HepG2 (cell line): ENCODE measurements at regions not wholly inside any gene's neighbourhood (a gene's known extent, or its start where the extent isn't known, plus 50 kb on each side); places are given as distances from the start of the nearest gene placed in this dataset.
A peak's percentile ranks its signal among the peaks of the same experiment; 100 is the strongest.

Experiments
- ATAC-seq: fragments of 200-7000 bp; cut with Tn5 transposase; 3 replicates; pipeline ENCODE4 v1.9.1; 2020; ENCODE audit warnings: mild to moderate bottlenecking, moderate library complexity
- BruUV-seq: library from RNA; stranded (reverse); fragments of 400-500 nt; replicated peaks from 2 replicates; lab custom pipeline; 2021; lab: Mats Ljungman, UMichigan
- CTCF ChIA-PET: fragments of 300-600 bp; formaldehyde crosslinking; extraction: SDS; loops from one replicate; lab custom pipeline; 2021; ENCODE audit warnings: low total read pairs, inconsistent platforms, low intra/inter-chr PET ratio; lab: Yijun Ruan, JAX
- POLR2A ChIA-PET: fragments of 350-600 bp; sonication (Branson Sonifier 250); formaldehyde crosslinking; loops from one replicate; lab custom pipeline; 2020; ENCODE audit warnings: antibody characterized with exemption, inconsistent platforms; lab: Yijun Ruan, JAX
- DNase-seq: peaks from one replicate; pipeline ENCODE4 v3.0.0-alpha.2; 2015; ENCODE audit warnings: low spot score
- FAIRE-seq: peaks from 3 replicates; lab custom pipeline; 2011; peaks lifted over from hg19 to GRCh38; lab: Jason Lieb, UNC
- H2AFZ ChIP-seq: one replicate; pipeline ENCODE4 v1.6.1; 2011; ENCODE audit warnings: low read length, inconsistent platforms
- H3K27ac ChIP-seq: fragments of 300-600 bp; 3 replicates; pipeline ENCODE4 v1.8.0; 2011; ENCODE audit warnings: mixed run types, mild to moderate bottlenecking, mixed read lengths, low read length, inconsistent platforms; ENCODE audit not compliant: insufficient read depth; ENCODE audit errors: extremely low read length
- H3K27me3 ChIP-seq, 2 experiments: fragments of 200-600 bp in 1 of 2; 2 replicates in 1 of 2; 3 replicates in 1 of 2; pipeline versions ENCODE4 v1.6.0 to v1.8.0; 2011; ENCODE audit warnings: low read length in 2 of 2, mild to moderate bottlenecking in 2 of 2, moderate library complexity in 2 of 2, inconsistent platforms in 1 of 2; ENCODE audit not compliant: insufficient read depth in 2 of 2, control insufficient read depth in 1 of 2
- H3K36me3 ChIP-seq, 2 experiments: fragments of 200-600 bp in 1 of 2; replicated peaks in 1 of 2; 2 replicates in 1 of 2; 3 replicates in 1 of 2; pipeline versions ENCODE4 v1.5.1 to v1.8.0; 2011; ENCODE audit warnings: low read length in 2 of 2, inconsistent platforms in 1 of 2; ENCODE audit not compliant: insufficient read depth in 2 of 2, control insufficient read depth in 1 of 2
- H3K4me1 ChIP-seq: 2 replicates; pipeline ENCODE4 v1.5.1; 2012; ENCODE audit warnings: low read length, inconsistent platforms; ENCODE audit not compliant: insufficient read depth
- H3K4me2 ChIP-seq: 2 replicates; pipeline ENCODE4 v1.6.0; 2011; ENCODE audit warnings: low read depth, low read length, inconsistent platforms
- H3K4me3 ChIP-seq, 3 experiments: fragments of 200-600 bp in 1 of 3; sonication (generic), shearing (Covaris generic) in 1 of 3; replicated peaks in 1 of 3; 2 replicates each; pipeline ENCODE4 v1.5.1; 2011 to 2016; ENCODE audit warnings: low read length in 3 of 3, inconsistent platforms in 2 of 3, low read depth in 2 of 3, mild to moderate bottlenecking in 2 of 3, control low read depth in 1 of 3, mixed read lengths in 1 of 3; ENCODE audit not compliant: insufficient read depth in 1 of 3
- H3K79me2 ChIP-seq: one replicate; pipeline ENCODE4 v1.6.1; 2011; ENCODE audit warnings: low read length, inconsistent platforms; ENCODE audit not compliant: insufficient read depth
- H3K9ac ChIP-seq: 2 replicates; pipeline ENCODE4 v1.6.0; 2011; ENCODE audit warnings: mild to moderate bottlenecking, low read depth, low read length, inconsistent platforms; ENCODE audit not compliant: insufficient read depth
- H3K9me3 ChIP-seq: 2 replicates; pipeline ENCODE4 v1.5.1; 2012; ENCODE audit warnings: mild to moderate bottlenecking, low read length
- H4K20me1 ChIP-seq: 2 replicates; pipeline ENCODE4 v1.6.0; 2011; ENCODE audit warnings: inconsistent platforms, mild to moderate bottlenecking, low read length, moderate library complexity; ENCODE audit not compliant: insufficient read depth
- CBX5 ChIP-seq: sonication (generic); formaldehyde crosslinking; IDR thresholded peaks from 2 replicates; pipeline ENCODE4 v1.4.0; 2020; ENCODE audit warnings: missing genetic modification reagents, borderline replicate concordance
- CTCF ChIP-seq: sonication (generic); formaldehyde crosslinking; IDR thresholded peaks from 2 replicates; pipeline ENCODE4 v1.5.0; 2020; ENCODE audit warnings: mild to moderate bottlenecking, missing genetic modification reagents, moderate library complexity
- HMGXB3 ChIP-seq: sonication (generic); formaldehyde crosslinking; IDR thresholded peaks from 2 replicates; pipeline ENCODE4 v1.4.0; 2020; ENCODE audit warnings: missing genetic modification reagents, borderline replicate concordance
- PLRG1 ChIP-seq: fragments of 450-650 bp; conservative IDR thresholded peaks from 2 replicates; pipeline ENCODE4 v1.6.1; 2016
- RAD21 ChIP-seq: fragments of 450-650 bp; formaldehyde crosslinking; IDR thresholded peaks from 2 replicates; pipeline ENCODE4 v1.5.0; 2020; ENCODE audit warnings: mild to moderate bottlenecking
- SNAPC4 ChIP-seq: sonication (generic); formaldehyde crosslinking; IDR thresholded peaks from 2 replicates; pipeline ENCODE4 v1.4.0; 2020; ENCODE audit warnings: mild to moderate bottlenecking, missing genetic modification reagents
- STAG1 ChIP-seq: sonication (generic); formaldehyde crosslinking; IDR thresholded peaks from 2 replicates; pipeline ENCODE4 v1.4.0; 2020; ENCODE audit warnings: missing genetic modification reagents
- TOPORS ChIP-seq: sonication (generic); formaldehyde crosslinking; IDR thresholded peaks from 2 replicates; pipeline ENCODE4 v1.8.0; 2023; ENCODE audit warnings: mild to moderate bottlenecking, missing genetic modification reagents
- ZNF280D ChIP-seq: sonication (generic); formaldehyde crosslinking; IDR thresholded peaks from 2 replicates; pipeline ENCODE4 v1.5.1; 2020; ENCODE audit warnings: mild to moderate bottlenecking, missing genetic modification reagents
- WGBS: methylation state at CpG from one replicate; pipeline ENCODE4 v1.1.6; 2017; ENCODE audit warnings: low lambda C conversion rate; 5-methylcytosine and 5-hydroxymethylcytosine counted together
- in situ Hi-C: cut with HindIII; loops from 2 replicates; pipeline ENCODE4 v1.10.0; 2017; ENCODE audit warnings: low pct_unique_long_range_greater_than_20kb; ENCODE audit not compliant: extremely low pct_ligation_motif_present
- intact Hi-C: fragments of 100-400 bp; cut with micrococcal nuclease; formaldehyde crosslinking; loops from one replicate; pipeline ENCODE4 v1.10.0; 2022; ENCODE audit not compliant: unreplicated experiment

- Histone ChIP-seq H2AFZ (no peak overlapping the region), H4K20me1 (no peaks in the 10 kb centered on the region), H3K9ac (no peak overlapping the region), H3K9me3 (peaks cover 31% of the 10 kb centered on the region), H3K4me2 (no peak overlapping the region), H3K4me3 (no peak overlapping the region), H3K36me3 (no peaks in the 10 kb centered on the region), H3K79me2 (no peaks in the 10 kb centered on the region), H3K4me1 (no peaks in the 10 kb centered on the region), H3K27me3 (no peaks in the 10 kb centered on the region), H3K27ac (no peak overlapping the region)
- ChIA-PET CTCF (interaction anchor here (0.7 to 1.4 kb wide), 2 partner anchors 804 to 1311 kb away, joined by 3 to 5 read pairs; no protein-coding TSS in a partner anchor), POLR2A (no interaction called here)
- peak; percentile 43; the same call in 2 of the 3 replicates for ATAC-seq
- FAIRE-seq = peak; percentile 23
- intact Hi-C loops = loop anchor here (2.0 kb wide), 2 partner anchors 677 to 1311 kb away; no protein-coding TSS in a partner anchor
- 5% methylated on average over 4 of the region's 4 CpGs for WGBS
- no TSS peak for BruUV-seq
- DNase-seq = peak; percentile 33
- in situ Hi-C loops = loop anchor here (10.0 kb wide), 1 partner anchor 1315 kb away; no protein-coding TSS in a partner anchor
- TF ChIP-seq PLRG1 = no peak
- peak; percentile 84 for TF ChIP-seq STAG1 (CRISPR knock-in tag)
- peak; percentile 92 for TF ChIP-seq ZNF280D (CRISPR knock-in tag)
- TF ChIP-seq RAD21 (CRISPR knock-in tag) = peak; percentile 59
- TF ChIP-seq SNAPC4 (CRISPR knock-in tag) = no peak
- TF ChIP-seq CBX5 = peak; percentile 48; the same call in 1 of the 2 replicates
- peak; percentile 69 for TF ChIP-seq CTCF (CRISPR knock-in tag)
- peak; percentile 84; the same call in 1 of the 2 replicates for TF ChIP-seq TOPORS
- TF ChIP-seq HMGXB3 (CRISPR knock-in tag) = no peak
Observed at GRCh38 chr12:126069549-126070165, 1004.4 kb downstream of the AACS start.
